ENCODE measurements at regions not wholly inside any gene's neighbourhood (a gene's known extent, or its start where the extent isn't known, plus 50 kb on each side); places are given as distances from the start of the nearest gene placed in this dataset.

GRCh38 chr1:112818990-112819689, 104.0 kb upstream of the PPM1J start:
- Histone ChIP-seq H4K5ac (ENCODE audit: low read depth, low read length) (no peak overlapping the region), H3K56ac (ENCODE audit: extremely low read depth, insufficient read depth, low read length) (no peak overlapping the region), H3K36me3 (ENCODE audit: control insufficient read depth, insufficient read depth, low read length) (no peaks in the 10 kb centered on the region), H2AK5ac (ENCODE audit: low read depth, low read length) (0 out of 2 replicates have a peak overlapping the region, but pooled peaks have one; percentile 49), H2BK20ac (ENCODE audit: low read depth, low read length) (no peak overlapping the region), H2BK5ac (ENCODE audit: low read depth, low read length, poor library complexity, severe bottlenecking) (no peak overlapping the region), H3K4me1 (ENCODE audit: control insufficient read depth, insufficient read depth, low read length) (peaks cover 3% of the 10 kb centered on the region), H2AK9ac (replicated peaks; ENCODE audit: low read depth, low read length, poor library complexity) (no peak overlapping the region), H3K4me2 (ENCODE audit: low read depth, low read length) (no peak overlapping the region), H2BK120ac (ENCODE audit: low read depth, low read length) (no peak overlapping the region), H2BK15ac (ENCODE audit: low read depth, low read length) (no peak overlapping the region), H3K9me3 (ENCODE audit: control insufficient read depth, insufficient read depth, low read length) (no peaks in the 10 kb centered on the region), H3K23ac (ENCODE audit: low read depth, low read length) (no peak overlapping the region), H3K18ac (ENCODE audit: low read depth, low read length) (0 out of 2 replicates have a peak overlapping the region, but pooled peaks have one; percentile 9), H3K27me3 (ENCODE audit: control insufficient read depth, insufficient read depth, low read length) (no peaks in the 10 kb centered on the region), H4K20me1 (ENCODE audit: insufficient read depth, low read length) (no peaks in the 10 kb centered on the region), H4K8ac (ENCODE audit: low read depth in 2 of 2, low read length in 2 of 2) (no peak overlapping the region), H3K9ac (ENCODE audit: low read depth, low read length) (no peak overlapping the region), H3K4ac (ENCODE audit: low read depth, low read length) (peak overlapping the region; percentile 48; the same call in 1 of the 2 replicates), H3K14ac (replicated peaks; ENCODE audit: low read depth, low read length) (no peak overlapping the region), H3K79me1 (ENCODE audit: low read depth in 1 of 2, low read length in 2 of 2) (no peaks in the 10 kb centered on the region), H2AFZ (replicated peaks; ENCODE audit: low read length, poor library complexity) (peak overlapping the region; percentile 38), H3K4me3 (ENCODE audit: insufficient read depth, low read depth, low read length) (no peak overlapping the region), H3K9me1 (ENCODE audit: insufficient read depth, low read length) (no peaks in the 10 kb centered on the region), H3K27ac (ENCODE audit: insufficient read depth, low read length) (no peak overlapping the region), H4K91ac (ENCODE audit: insufficient read depth, low read depth, low read length) (no peak overlapping the region)
- dilution Hi-C loops (cut with HindIII; ENCODE audit: low sequenced_read_pairs, unreplicated experiment), result no loop called here
- WGBS, 2 experiments (ENCODE audit: extremely low coverage in 2 of 2, insufficient read length in 1 of 2), result 20% methylated on average over 2 of the region's 4 CpGs; no CpG with 5 or more reads in 1 of the 2 experiments
- intact Hi-C loops (cut with micrococcal nuclease), result no loop called here
- in situ Hi-C loops (cut with MboI; ENCODE audit: low sequenced_read_pairs), result no loop called here
- ATAC-seq (ENCODE audit: low read depth) (peak; percentile 98), DNase-seq (peak; percentile 91)
- CTCF ChIA-PET, result interaction anchor here (0.7 to 1.1 kb wide), 3 partner anchors 10 to 254 kb away, joined by 3 to 4 read pairs (median 4); partner anchors contain the start of gene LRIG2
- POLR2A ChIA-PET (ENCODE audit: unreplicated experiment), result no interaction called here
- peak; percentile 79 for TF ChIP-seq CEBPB (IDR thresholded peaks at IDR 0.05; ENCODE audit: low read depth, low read length)
- 0 out of 2 replicates have a peak, but pooled peaks have one; percentile 15 for TF ChIP-seq MAFK (IDR thresholded peaks at IDR 0.05; ENCODE audit: low read depth, low read length)
- no peak for TF ChIP-seq NFE2L2 (IDR thresholded peaks at IDR 0.05; ENCODE audit: low read depth, low read length)
- no TSS peak for BruUV-seq (replicated peaks)

All from IMR-90 (cell line).